A549 (cell line): ENCODE measurements at regions not wholly inside any gene's neighbourhood (a gene's known extent, or its start where the extent isn't known, plus 50 kb on each side); places are given as distances from the start of the nearest gene placed in this dataset.

Source experiments
- ATAC-seq, 2 experiments: fragments of 200-7000 bp in 1 of 2; fragments of >200 bp in 1 of 2; cut with Nextera tagmentation in 1 of 2; cut with Tn5 transposase in 1 of 2; 3 replicates each; pipeline versions ENCODE4 v1.8.0 to v1.9.1; 2018 to 2020; ENCODE audit warnings: mild to moderate bottlenecking in 1 of 2, moderate library complexity in 1 of 2
- CTCF ChIA-PET: fragments of 300-600 bp; sonication (Branson Sonifier 250); formaldehyde crosslinking; extraction: SDS; loops from one replicate; lab custom pipeline; 2021; ENCODE audit warnings: antibody characterized with exemption, inconsistent platforms; lab: Yijun Ruan, JAX
- POLR2A ChIA-PET: fragments of 350-600 bp; formaldehyde crosslinking; extraction: SDS; loops from one replicate; lab custom pipeline; 2021; ENCODE audit warnings: antibody characterized with exemption, inconsistent platforms; lab: Yijun Ruan, JAX
- DNase-seq, 2 experiments: peaks; one replicate each; pipeline versions ENCODE4 v3.0.0 to v3.0.0-alpha.2; 2011 to 2016; ENCODE audit warnings: low read depth in 1 of 2, low spot score in 1 of 2
- FAIRE-seq: peaks from 2 replicates; lab custom pipeline; 2011; peaks lifted over from hg19 to GRCh38; lab: Jason Lieb, UNC
- H3K27ac ChIP-seq, 2 experiments: fragments of >200 bp; sonication (Bioruptor Twin); formaldehyde crosslinking; 3 replicates each; pipeline ENCODE4 v1.5.1; 2016 to 2017
- H3K4me1 ChIP-seq: fragments of >200 bp; sonication (Bioruptor Twin); formaldehyde crosslinking; 3 replicates; pipeline ENCODE4 v1.6.1; 2016
- H3K4me2 ChIP-seq: fragments of >200 bp; sonication (Bioruptor Twin); formaldehyde crosslinking; 3 replicates; pipeline ENCODE4 v1.6.1; 2016
- H3K4me3 ChIP-seq: fragments of >200 bp; sonication (Bioruptor Twin); formaldehyde crosslinking; 3 replicates; pipeline ENCODE4 v1.5.1; 2016
- H3K9me3 ChIP-seq: fragments of >200 bp; sonication (Bioruptor Twin); formaldehyde crosslinking; 3 replicates; pipeline ENCODE4 v1.6.1; 2016
- ATOH8 ChIP-seq: fragments of 250-450 bp; sonication (Bioruptor Pico); IDR thresholded peaks from 2 replicates; pipeline ENCODE4 v1.5.0; 2020; ENCODE audit warnings: low read depth, mild to moderate bottlenecking, moderate library complexity
- CBX2 ChIP-seq: fragments of 200-600 bp; sonication (generic); IDR thresholded peaks from 2 replicates; pipeline ENCODE4 v1.6.1; 2016; ENCODE audit warnings: low read depth, mild to moderate bottlenecking, borderline replicate concordance
- CBX8 ChIP-seq: fragments of 200-600 bp; sonication (generic); IDR thresholded peaks from 2 replicates; pipeline ENCODE4 v1.6.1; 2016
- CHD4 ChIP-seq: fragments of 200-600 bp; sonication (generic); IDR thresholded peaks from 2 replicates; pipeline ENCODE4 v1.6.1; 2016; ENCODE audit warnings: antibody characterized with exemption, mild to moderate bottlenecking, borderline replicate concordance
- EHMT2 ChIP-seq: fragments of 200-600 bp; sonication (generic); IDR thresholded peaks from 2 replicates; pipeline ENCODE4 v1.6.1; 2016; ENCODE audit warnings: antibody characterized with exemption, low read depth, mild to moderate bottlenecking, moderate library complexity
- ESRRA ChIP-seq: fragments of 150-350 bp; IDR thresholded peaks from 2 replicates; pipeline ENCODE4 v1.6.1; 2014; ENCODE audit warnings: mild to moderate bottlenecking, low read length, borderline replicate concordance
- GATA3 ChIP-seq: IDR thresholded peaks from 2 replicates; pipeline ENCODE4 v1.6.1; 2012; ENCODE audit warnings: borderline replicate concordance
- HOXA7 ChIP-seq: fragments of 250-450 bp; sonication (Bioruptor Pico); IDR thresholded peaks from 2 replicates; pipeline ENCODE4 v1.5.0; 2020; ENCODE audit warnings: mild to moderate bottlenecking, moderate library complexity
- HOXB13 ChIP-seq: fragments of 250-450 bp; sonication (Bioruptor Pico); IDR thresholded peaks from 2 replicates; pipeline ENCODE4 v1.5.0; 2020; ENCODE audit warnings: low read depth, mild to moderate bottlenecking, moderate library complexity
- KDM5A ChIP-seq: fragments of 200-600 bp; sonication (generic); IDR thresholded peaks from 2 replicates; pipeline ENCODE4 v1.6.1; 2016; ENCODE audit warnings: antibody characterized with exemption, mild to moderate bottlenecking
- MAZ ChIP-seq: fragments of 150-350 bp; IDR thresholded peaks from 2 replicates; pipeline ENCODE4 v1.6.1; 2014; ENCODE audit warnings: antibody characterized with exemption, low read depth, low read length, borderline replicate concordance
- PBX3 ChIP-seq: IDR thresholded peaks from 2 replicates; pipeline ENCODE4 v1.6.1; 2012
- POLR2A ChIP-seq: IDR thresholded peaks from 2 replicates; pipeline ENCODE4 v1.6.1; 2012; ENCODE audit warnings: mild to moderate bottlenecking, low read length
- SMC3 ChIP-seq: fragments of >200 bp; sonication (Bioruptor Twin); formaldehyde crosslinking; IDR thresholded peaks from 3 replicates; pipeline ENCODE4 v1.6.1; 2018; ENCODE audit warnings: inconsistent platforms
- ZC3H11A ChIP-seq: fragments of 450-650 bp; IDR thresholded peaks from 2 replicates; pipeline ENCODE4 v1.6.1; 2014; ENCODE audit warnings: antibody characterized with exemption, mild to moderate bottlenecking
- WGBS: methylation state at CpG from one replicate; pipeline ENCODE4 v1.1.6; 2017; ENCODE audit errors: missing lambda C conversion rate; 5-methylcytosine and 5-hydroxymethylcytosine counted together
- TF ChIP-seq, protein P1 (sequence below): fragments of 250-450 bp; sonication (Bioruptor Pico); IDR thresholded peaks from 2 replicates; pipeline ENCODE4 v1.5.0; 2021; ENCODE audit warnings: mild to moderate bottlenecking, moderate library complexity, borderline replicate concordance
- TF ChIP-seq, protein P2 (sequence below): fragments of >200 bp; sonication (Bioruptor Twin); formaldehyde crosslinking; IDR thresholded peaks from 3 replicates; pipeline ENCODE4 v1.6.1; 2016
- TF ChIP-seq, protein P3 (sequence below): IDR thresholded peaks from 2 replicates; pipeline ENCODE4 v1.6.1; 2012
- TF ChIP-seq, protein P4 (sequence below): fragments of 200-600 bp; sonication (generic); IDR thresholded peaks from 2 replicates; pipeline ENCODE4 v1.6.1; 2016; ENCODE audit warnings: antibody characterized with exemption, mild to moderate bottlenecking, moderate library complexity

- ATAC-seq (no peak), FAIRE-seq (no peak), DNase-seq (no peak)
- Histone ChIP-seq H3K4me1 (no peaks in the 10 kb centered on the region), H3K27ac (no peak overlapping the region), H3K4me3 (no peak overlapping the region), H3K4me2 (no peak overlapping the region), H3K9me3 (no peaks in the 10 kb centered on the region)
- 0% methylated on average over 1 of the region's 1 CpG for WGBS
- TF ChIP-seq, protein P1, sequence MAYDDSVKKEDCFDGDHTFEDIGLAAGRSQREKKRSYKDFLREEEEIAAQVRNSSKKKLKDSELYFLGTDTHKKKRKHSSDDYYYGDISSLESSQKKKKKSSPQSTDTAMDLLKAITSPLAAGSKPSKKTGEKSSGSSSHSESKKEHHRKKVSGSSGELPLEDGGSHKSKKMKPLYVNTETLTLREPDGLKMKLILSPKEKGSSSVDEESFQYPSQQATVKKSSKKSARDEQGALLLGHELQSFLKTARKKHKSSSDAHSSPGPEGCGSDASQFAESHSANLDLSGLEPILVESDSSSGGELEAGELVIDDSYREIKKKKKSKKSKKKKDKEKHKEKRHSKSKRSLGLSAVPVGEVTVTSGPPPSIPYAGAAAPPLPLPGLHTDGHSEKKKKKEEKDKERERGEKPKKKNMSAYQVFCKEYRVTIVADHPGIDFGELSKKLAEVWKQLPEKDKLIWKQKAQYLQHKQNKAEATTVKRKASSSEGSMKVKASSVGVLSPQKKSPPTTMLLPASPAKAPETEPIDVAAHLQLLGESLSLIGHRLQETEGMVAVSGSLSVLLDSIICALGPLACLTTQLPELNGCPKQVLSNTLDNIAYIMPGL: no peak
- TF ChIP-seq ATOH8 (no peak), PBX3 (no peak)
- CTCF ChIA-PET: no interaction called here
- POLR2A ChIA-PET: no interaction called here
Measured at GRCh38 chr11:87462171-87462570, 424.4 kb downstream of the TMEM135 start.

DNA sequence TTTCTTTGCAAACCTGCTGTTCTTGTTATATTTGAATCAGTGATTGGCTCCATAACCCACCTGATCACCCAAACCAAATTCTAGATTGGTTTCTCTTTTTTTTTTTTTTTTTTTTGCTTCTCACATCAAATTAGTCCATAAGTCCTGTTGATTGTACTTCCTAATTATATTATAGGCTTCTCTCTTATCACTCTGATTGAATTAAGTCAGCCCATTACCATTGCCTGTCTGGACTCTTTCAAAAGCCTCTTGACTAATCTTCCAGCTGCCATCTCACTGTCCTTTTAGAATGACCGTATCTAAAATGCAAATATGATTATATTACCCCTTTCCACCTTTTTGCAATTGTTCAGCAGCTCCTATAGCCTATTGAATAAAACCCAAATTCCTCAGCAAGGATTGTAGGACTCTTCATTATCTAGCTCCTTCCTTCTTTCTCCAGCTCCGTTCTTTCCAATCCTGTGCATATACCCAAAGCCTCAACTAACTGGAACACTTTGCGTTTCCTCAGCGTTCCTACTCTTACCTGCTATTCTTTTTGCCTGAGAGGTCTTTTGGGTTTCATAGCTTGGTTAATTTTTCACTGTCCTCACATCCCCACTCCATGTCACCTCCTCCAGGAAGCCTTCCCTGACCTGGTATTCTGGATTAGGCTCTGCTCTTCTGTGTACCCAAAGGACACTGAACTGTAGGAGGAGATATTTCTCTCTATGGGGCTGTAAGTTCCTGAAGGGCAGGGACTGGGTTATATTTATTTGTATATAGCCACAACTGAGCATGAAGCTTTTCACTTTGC is 423.3 kb downstream of the TMEM135 start:
- no peaks in the 10 kb centered on the region for H3K4me1 ChIP-seq
- CTCF ChIA-PET: interaction anchor here (1.0 to 1.4 kb wide), 2 partner anchors 19 to 40 kb away, joined by 3 to 6 read pairs; no protein-coding TSS in a partner anchor
- WGBS: 11% methylated on average over 4 of the region's 4 CpGs
- POLR2A ChIA-PET: no interaction called here
- no peak overlapping the region for H3K4me2 ChIP-seq
- ATAC-seq (no peak), DNase-seq (no peak), FAIRE-seq (no peak)
- no peak overlapping the region for H3K4me3 ChIP-seq
- TF ChIP-seq PBX3 (no peak), ZC3H11A (no peak), CBX2 (no peak), CBX8 (no peak), HOXA7 (CRISPR knock-in tag) (no peak), GATA3 (no peak), ATOH8 (no peak), ESRRA (no peak), CHD4 (no peak), MAZ (no peak), EHMT2 (no peak), POLR2A (no peak), HOXB13 (no peak), SMC3 (no peak), KDM5A (no peak)
- TF ChIP-seq, protein P2, sequence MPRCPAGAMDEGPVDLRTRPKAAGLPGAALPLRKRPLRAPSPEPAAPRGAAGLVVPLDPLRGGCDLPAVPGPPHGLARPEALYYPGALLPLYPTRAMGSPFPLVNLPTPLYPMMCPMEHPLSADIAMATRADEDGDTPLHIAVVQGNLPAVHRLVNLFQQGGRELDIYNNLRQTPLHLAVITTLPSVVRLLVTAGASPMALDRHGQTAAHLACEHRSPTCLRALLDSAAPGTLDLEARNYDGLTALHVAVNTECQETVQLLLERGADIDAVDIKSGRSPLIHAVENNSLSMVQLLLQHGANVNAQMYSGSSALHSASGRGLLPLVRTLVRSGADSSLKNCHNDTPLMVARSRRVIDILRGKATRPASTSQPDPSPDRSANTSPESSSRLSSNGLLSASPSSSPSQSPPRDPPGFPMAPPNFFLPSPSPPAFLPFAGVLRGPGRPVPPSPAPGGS: no peak
- TF ChIP-seq, protein P3, sequence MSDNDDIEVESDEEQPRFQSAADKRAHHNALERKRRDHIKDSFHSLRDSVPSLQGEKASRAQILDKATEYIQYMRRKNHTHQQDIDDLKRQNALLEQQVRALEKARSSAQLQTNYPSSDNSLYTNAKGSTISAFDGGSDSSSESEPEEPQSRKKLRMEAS: no peak
- TF ChIP-seq, protein P4, sequence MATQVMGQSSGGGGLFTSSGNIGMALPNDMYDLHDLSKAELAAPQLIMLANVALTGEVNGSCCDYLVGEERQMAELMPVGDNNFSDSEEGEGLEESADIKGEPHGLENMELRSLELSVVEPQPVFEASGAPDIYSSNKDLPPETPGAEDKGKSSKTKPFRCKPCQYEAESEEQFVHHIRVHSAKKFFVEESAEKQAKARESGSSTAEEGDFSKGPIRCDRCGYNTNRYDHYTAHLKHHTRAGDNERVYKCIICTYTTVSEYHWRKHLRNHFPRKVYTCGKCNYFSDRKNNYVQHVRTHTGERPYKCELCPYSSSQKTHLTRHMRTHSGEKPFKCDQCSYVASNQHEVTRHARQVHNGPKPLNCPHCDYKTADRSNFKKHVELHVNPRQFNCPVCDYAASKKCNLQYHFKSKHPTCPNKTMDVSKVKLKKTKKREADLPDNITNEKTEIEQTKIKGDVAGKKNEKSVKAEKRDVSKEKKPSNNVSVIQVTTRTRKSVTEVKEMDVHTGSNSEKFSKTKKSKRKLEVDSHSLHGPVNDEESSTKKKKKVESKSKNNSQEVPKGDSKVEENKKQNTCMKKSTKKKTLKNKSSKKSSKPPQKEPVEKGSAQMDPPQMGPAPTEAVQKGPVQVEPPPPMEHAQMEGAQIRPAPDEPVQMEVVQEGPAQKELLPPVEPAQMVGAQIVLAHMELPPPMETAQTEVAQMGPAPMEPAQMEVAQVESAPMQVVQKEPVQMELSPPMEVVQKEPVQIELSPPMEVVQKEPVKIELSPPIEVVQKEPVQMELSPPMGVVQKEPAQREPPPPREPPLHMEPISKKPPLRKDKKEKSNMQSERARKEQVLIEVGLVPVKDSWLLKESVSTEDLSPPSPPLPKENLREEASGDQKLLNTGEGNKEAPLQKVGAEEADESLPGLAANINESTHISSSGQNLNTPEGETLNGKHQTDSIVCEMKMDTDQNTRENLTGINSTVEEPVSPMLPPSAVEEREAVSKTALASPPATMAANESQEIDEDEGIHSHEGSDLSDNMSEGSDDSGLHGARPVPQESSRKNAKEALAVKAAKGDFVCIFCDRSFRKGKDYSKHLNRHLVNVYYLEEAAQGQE: no peak
- no peaks in the 10 kb centered on the region for H3K9me3 ChIP-seq
- no peak overlapping the region for H3K27ac ChIP-seq
